ENCODE measurements at regions not wholly inside any gene's neighbourhood (a gene's known extent, or its start where the extent isn't known, plus 50 kb on each side); places are given as distances from the start of the nearest gene placed in this dataset.

GRCh38 chr1:112815376-112815775 lies 100.2 kb upstream of the PPM1J start:
- TF ChIP-seq, protein P1, sequence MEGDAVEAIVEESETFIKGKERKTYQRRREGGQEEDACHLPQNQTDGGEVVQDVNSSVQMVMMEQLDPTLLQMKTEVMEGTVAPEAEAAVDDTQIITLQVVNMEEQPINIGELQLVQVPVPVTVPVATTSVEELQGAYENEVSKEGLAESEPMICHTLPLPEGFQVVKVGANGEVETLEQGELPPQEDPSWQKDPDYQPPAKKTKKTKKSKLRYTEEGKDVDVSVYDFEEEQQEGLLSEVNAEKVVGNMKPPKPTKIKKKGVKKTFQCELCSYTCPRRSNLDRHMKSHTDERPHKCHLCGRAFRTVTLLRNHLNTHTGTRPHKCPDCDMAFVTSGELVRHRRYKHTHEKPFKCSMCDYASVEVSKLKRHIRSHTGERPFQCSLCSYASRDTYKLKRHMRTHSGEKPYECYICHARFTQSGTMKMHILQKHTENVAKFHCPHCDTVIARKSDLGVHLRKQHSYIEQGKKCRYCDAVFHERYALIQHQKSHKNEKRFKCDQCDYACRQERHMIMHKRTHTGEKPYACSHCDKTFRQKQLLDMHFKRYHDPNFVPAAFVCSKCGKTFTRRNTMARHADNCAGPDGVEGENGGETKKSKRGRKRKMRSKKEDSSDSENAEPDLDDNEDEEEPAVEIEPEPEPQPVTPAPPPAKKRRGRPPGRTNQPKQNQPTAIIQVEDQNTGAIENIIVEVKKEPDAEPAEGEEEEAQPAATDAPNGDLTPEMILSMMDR (IDR thresholded peaks at IDR 0.05) = no peak
- no peak for TF ChIP-seq POLR2A (IDR thresholded peaks at IDR 0.05)

All from thyroid gland (tissue), 4 donors.